OCI-LY7 (cell line): ENCODE measurements at regions not wholly inside any gene's neighbourhood (a gene's known extent, or its start where the extent isn't known, plus 50 kb on each side); places are given as distances from the start of the nearest gene placed in this dataset.

Experiments used
- CTCF ChIP-seq: fragments of 200-600 bp; sonication (generic); conservative IDR thresholded peaks from 2 replicates; pipeline ENCODE4 v1.5.1; 2014; ENCODE audit warnings: mild to moderate bottlenecking, antibody characterized with exemption, low read length, moderate library complexity, mixed read lengths
- EZH2phosphoT487 ChIP-seq: fragments of 200-600 bp; sonication (generic); IDR thresholded peaks from 2 replicates; pipeline ENCODE4 v1.6.1; 2018; ENCODE audit warnings: low read depth, borderline replicate concordance, mild to moderate bottlenecking, mixed run types, antibody characterized with exemption, low read length, moderate library complexity, mixed read lengths

DNA sequence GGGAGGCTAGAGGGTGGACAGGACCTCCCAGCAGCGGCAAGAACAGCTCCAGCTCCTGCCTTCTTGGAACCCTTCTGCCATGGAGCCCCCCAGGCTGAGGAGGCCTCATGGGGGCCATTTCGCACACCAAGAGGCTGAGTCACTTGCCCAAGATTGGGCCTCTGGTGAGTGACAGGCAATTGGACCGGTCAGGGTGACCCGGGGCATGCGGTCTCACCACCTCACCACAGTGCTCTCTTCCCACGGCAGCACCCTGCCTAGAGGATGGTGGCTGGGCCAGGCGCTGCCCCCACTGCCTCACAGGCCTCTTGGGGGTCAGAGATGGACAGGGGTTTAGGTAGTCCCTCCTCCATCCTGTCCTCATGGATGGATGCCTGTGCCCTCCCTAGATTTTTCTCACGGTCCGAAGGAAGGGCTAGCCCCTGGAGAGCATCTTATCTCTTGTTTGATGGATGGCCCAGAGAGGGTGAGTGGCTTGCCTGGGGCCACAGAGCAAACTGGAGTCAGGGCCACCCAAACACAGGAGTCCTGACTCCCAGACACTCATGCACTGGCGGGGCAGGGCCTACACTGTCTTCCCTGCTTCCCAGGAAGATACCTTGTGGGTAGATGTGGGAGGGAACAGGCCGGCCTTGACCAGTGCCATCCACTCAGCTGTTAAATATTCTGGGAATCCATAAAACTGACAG is 119.2 kb downstream of the INHBB start:
- no peak for TF ChIP-seq CTCF
- no peak for TF ChIP-seq EZH2phosphoT487
